Neuronal stem cell (in vitro differentiated cells): ENCODE measurements at regions not wholly inside any gene's neighbourhood (a gene's known extent, or its start where the extent isn't known, plus 50 kb on each side); places are given as distances from the start of the nearest gene placed in this dataset.

Experiments
- DNase-seq: peaks from one replicate; pipeline ENCODE4 v3.0.0-alpha.2; 2013; ENCODE audit warnings: low spot score
- H2AFZ ChIP-seq: one replicate; pipeline ENCODE4 v1.6.1; 2013; ENCODE audit warnings: mild to moderate bottlenecking, low read length, inconsistent platforms
- H2AK5ac ChIP-seq: 2 replicates; pipeline ENCODE4 v1.6.1; 2013; ENCODE audit warnings: low read depth, mild to moderate bottlenecking, inconsistent platforms, low read length, moderate library complexity, mixed read lengths
- H2BK120ac ChIP-seq: 2 replicates; pipeline ENCODE4 v1.6.1; 2013; ENCODE audit warnings: low read depth, mild to moderate bottlenecking, inconsistent platforms, low read length, moderate library complexity, mixed read lengths
- H2BK12ac ChIP-seq: one replicate; pipeline ENCODE4 v1.6.1; 2013; ENCODE audit warnings: low read length, inconsistent platforms
- H2BK15ac ChIP-seq: 2 replicates; pipeline ENCODE4 v1.6.1; 2013; ENCODE audit warnings: mild to moderate bottlenecking, low read length, inconsistent platforms, mixed read lengths
- H2BK5ac ChIP-seq: one replicate; pipeline ENCODE4 v1.6.1; 2013; ENCODE audit warnings: inconsistent platforms, mild to moderate bottlenecking, low read length, moderate library complexity
- H3K14ac ChIP-seq: one replicate; pipeline ENCODE4 v1.6.1; 2013; ENCODE audit warnings: low read length, inconsistent platforms
- H3K18ac ChIP-seq: 2 replicates; pipeline ENCODE4 v1.6.1; 2013; ENCODE audit warnings: low read length, inconsistent platforms
- H3K23ac ChIP-seq: 2 replicates; pipeline ENCODE4 v1.6.1; 2013; ENCODE audit warnings: low read depth, mild to moderate bottlenecking, mixed read lengths, low read length, inconsistent platforms; ENCODE audit not compliant: poor library complexity
- H3K27ac ChIP-seq: replicated peaks from 3 replicates; pipeline ENCODE4 v1.5.1; 2013; ENCODE audit warnings: low read length, inconsistent platforms
- H3K27me3 ChIP-seq, 3 experiments: 2 replicates each; pipeline ENCODE4 v1.6.1; 2013; ENCODE audit warnings: low read length in 3 of 3, mild to moderate bottlenecking in 2 of 3, inconsistent platforms in 1 of 3, low read depth in 1 of 3, mixed read lengths in 1 of 3, moderate library complexity in 1 of 3; ENCODE audit not compliant: control insufficient read depth in 3 of 3, insufficient read depth in 3 of 3
- H3K36me3 ChIP-seq, 2 donors: replicated peaks in 1 of 2; 2 replicates each; pipeline ENCODE4 v1.6.1; 2013; ENCODE audit warnings: low read length in 2 of 2; ENCODE audit not compliant: control insufficient read depth in 2 of 2, insufficient read depth in 2 of 2
- H3K4ac ChIP-seq: 2 replicates; pipeline ENCODE4 v1.6.1; 2013; ENCODE audit warnings: inconsistent platforms, mild to moderate bottlenecking, low read length, moderate library complexity
- H3K4me1 ChIP-seq, 2 donors: 1 replicate in 1 of 2; 2 replicates in 1 of 2; pipeline ENCODE4 v1.6.1; 2013; ENCODE audit warnings: low read length in 2 of 2, low read depth in 1 of 2; ENCODE audit not compliant: control insufficient read depth in 2 of 2, insufficient read depth in 1 of 2
- H3K4me2 ChIP-seq: one replicate; pipeline ENCODE4 v1.6.1; 2013; ENCODE audit warnings: mild to moderate bottlenecking, low read length, inconsistent platforms; ENCODE audit not compliant: insufficient read depth, poor library complexity, severe bottlenecking
- H3K4me3 ChIP-seq, 2 donors: 2 replicates each; pipeline ENCODE4 v1.5.1; 2013; ENCODE audit warnings: low read length in 2 of 2, mild to moderate bottlenecking in 2 of 2, inconsistent platforms in 1 of 2, moderate library complexity in 1 of 2
- H3K79me1 ChIP-seq: one replicate; pipeline ENCODE4 v1.6.1; 2013; ENCODE audit warnings: low read depth, mild to moderate bottlenecking, inconsistent platforms, low read length, moderate library complexity
- H3K9ac ChIP-seq: one replicate; pipeline ENCODE4 v1.6.1; 2013; ENCODE audit warnings: mild to moderate bottlenecking, low read depth, low read length, inconsistent platforms; ENCODE audit not compliant: poor library complexity
- H3K9me3 ChIP-seq, 2 donors: replicated peaks in 1 of 2; 2 replicates each; pipeline versions ENCODE3 to v1.6.1; 2013; ENCODE audit warnings: low read length in 2 of 2, mild to moderate bottlenecking in 2 of 2, inconsistent platforms in 1 of 2, low read depth in 1 of 2, mixed read lengths in 1 of 2, moderate library complexity in 1 of 2; ENCODE audit not compliant: control insufficient read depth in 2 of 2, insufficient read depth in 1 of 2
- H4K8ac ChIP-seq: one replicate; pipeline ENCODE4 v1.6.1; 2013; ENCODE audit warnings: low read depth, mild to moderate bottlenecking, inconsistent platforms, low read length, moderate library complexity
- H4K91ac ChIP-seq: one replicate; pipeline ENCODE4 v1.6.1; 2013; ENCODE audit warnings: low read length, low read depth, mild to moderate bottlenecking, inconsistent platforms; ENCODE audit not compliant: poor library complexity
- WGBS, 2 donors: extraction: QIAGEN DNeasy Blood & Tissue Kit; methylation state at CpG; one replicate each; pipeline ENCODE4 v1.1.7; 2013; ENCODE audit warnings: missing lambda C conversion rate in 2 of 2, mixed read lengths in 1 of 2; ENCODE audit not compliant: insufficient read length in 2 of 2, insufficient replicate concordance in 1 of 2; ENCODE audit errors: extremely low coverage in 2 of 2; 5-methylcytosine and 5-hydroxymethylcytosine counted together

DNA sequence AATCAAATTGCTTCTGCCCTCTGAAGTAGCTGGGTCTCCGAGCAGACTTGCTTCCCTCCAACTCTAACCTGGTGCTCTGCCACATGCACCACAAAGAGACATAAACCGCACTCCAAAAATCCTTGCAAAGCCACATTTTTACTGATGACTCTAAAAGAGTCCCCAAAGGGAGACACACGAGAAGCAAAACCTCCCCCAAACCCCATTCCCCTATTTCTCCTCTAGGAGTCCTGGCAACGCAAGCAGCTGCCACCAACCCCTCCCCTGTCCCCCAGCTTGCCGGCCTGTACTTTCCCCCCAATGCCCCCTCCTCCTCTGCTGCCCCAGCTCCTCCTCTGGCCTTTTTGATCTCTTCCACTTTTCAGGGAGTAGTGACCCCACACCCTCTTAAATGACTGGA lies 180.1 kb upstream of the ARID1B start:
- Histone ChIP-seq H4K91ac (no peak overlapping the region), H2AFZ (no peak overlapping the region), H2BK12ac (no peak overlapping the region), H3K4me2 (no peak overlapping the region), H3K27ac (no peak overlapping the region), H3K4me1 (peaks cover 0 to 3% of the 10 kb centered on the region in 2 donors), H2BK120ac (no peak overlapping the region), H3K79me1 (no peaks in the 10 kb centered on the region), H2BK5ac (no peak overlapping the region), H3K14ac (no peak overlapping the region), H4K8ac (no peak overlapping the region), H3K27me3 (peaks cover 0 to 3% (median 0%) of the 10 kb centered on the region in 3 experiments), H3K9ac (no peak overlapping the region), H2AK5ac (no peak overlapping the region), H3K4me3 (no peak overlapping the region), H3K36me3 (no peaks in the 10 kb centered on the region), H3K9me3 (no peaks in the 10 kb centered on the region), H2BK15ac (no peak overlapping the region), H3K23ac (no peak overlapping the region), H3K18ac (no peak overlapping the region), H3K4ac (no peak overlapping the region)
- no CpG with 5 or more reads among the region's 5 CpGs for WGBS, 2 donors
- DNase-seq = no peak

DNA sequence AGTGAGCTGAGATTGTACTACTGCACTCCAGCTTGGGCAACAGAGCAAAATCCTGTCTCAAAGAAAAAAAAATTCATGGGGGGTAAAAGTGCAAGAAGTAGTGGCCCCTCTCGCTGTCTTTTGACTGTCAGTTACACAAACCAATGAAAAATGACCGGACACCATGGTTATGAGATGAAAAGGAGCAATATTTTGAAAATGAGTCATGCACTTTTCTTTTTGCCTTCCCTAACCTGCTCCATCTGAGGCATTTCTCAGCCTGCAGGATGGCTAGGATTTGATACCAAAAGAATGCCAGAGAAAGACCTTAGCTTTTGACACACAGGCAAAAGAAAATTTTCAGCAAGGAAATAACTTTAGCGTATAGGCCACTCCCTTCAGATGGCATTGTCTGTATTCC lies 181.7 kb upstream of the ARID1B start:
- H3K27me3 ChIP-seq = peaks cover 0 to 3% (median 0%) of the 10 kb centered on the region in 3 experiments

DNA sequence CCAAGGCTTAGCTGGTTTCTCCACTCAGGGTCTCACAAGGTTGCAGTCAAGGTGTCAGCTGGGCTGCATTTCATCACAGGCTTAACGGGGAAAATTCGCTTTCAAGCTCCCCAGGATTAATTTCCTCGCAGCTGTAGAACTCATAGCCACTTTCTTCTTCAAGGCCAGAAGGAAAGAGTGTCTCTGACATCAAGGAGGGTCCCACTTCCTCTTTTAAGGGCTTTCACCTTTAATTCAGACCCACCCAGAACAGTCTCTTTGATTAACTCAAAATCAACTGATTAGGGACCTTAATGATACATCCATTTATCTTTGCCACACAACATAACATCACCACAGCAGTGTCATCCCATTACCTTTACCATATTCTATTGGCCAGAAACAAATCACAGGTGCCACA lies 183.3 kb upstream of the ARID1B start:
- Histone ChIP-seq H3K4me2 (no peak overlapping the region), H3K18ac (no peak overlapping the region), H3K4ac (no peak overlapping the region), H2AK5ac (no peak overlapping the region), H4K8ac (no peak overlapping the region), H3K79me1 (no peaks in the 10 kb centered on the region), H3K9me3 (no peaks in the 10 kb centered on the region), H2BK12ac (no peak overlapping the region), H3K23ac (no peak overlapping the region), H3K9ac (no peak overlapping the region), H2BK120ac (no peak overlapping the region), H3K36me3 (no peaks in the 10 kb centered on the region), H3K14ac (no peak overlapping the region), H2BK15ac (no peak overlapping the region), H3K4me3 (no peak overlapping the region), H4K91ac (no peak overlapping the region), H3K4me1 (peaks cover 0 to 3% of the 10 kb centered on the region in 2 donors), H2BK5ac (no peak overlapping the region), H3K27ac (no peak overlapping the region), H2AFZ (no peak overlapping the region), H3K27me3 (peaks cover 0 to 3% (median 0%) of the 10 kb centered on the region in 3 experiments)
- no peak for DNase-seq
- no CpG with 5 or more reads among the region's 3 CpGs for WGBS, 2 donors

More for the DNA sequence above, 181.7 kb upstream of the ARID1B start:
- H2AFZ ChIP-seq = no peak overlapping the region
- no peak overlapping the region for H3K4me2 ChIP-seq
- no peak overlapping the region for H3K9ac ChIP-seq
- H2AK5ac ChIP-seq = no peak overlapping the region
- H3K4me1 ChIP-seq = peaks cover 0 to 3% of the 10 kb centered on the region in 2 donors
- no peak overlapping the region for H3K27ac ChIP-seq
- H2BK15ac ChIP-seq = no peak overlapping the region
- no peak overlapping the region for H3K23ac ChIP-seq
- H3K4me3 ChIP-seq = no peak overlapping the region
- no peak overlapping the region for H3K4ac ChIP-seq
- H4K91ac ChIP-seq = no peak overlapping the region
- no peak for DNase-seq
- H3K36me3 ChIP-seq = no peaks in the 10 kb centered on the region
- no peak overlapping the region for H2BK120ac ChIP-seq
- no peak overlapping the region for H2BK12ac ChIP-seq
- H3K9me3 ChIP-seq = no peaks in the 10 kb centered on the region
- WGBS, 2 donors = no CpG with 5 or more reads among the region's 3 CpGs
- no peak overlapping the region for H3K18ac ChIP-seq
- no peaks in the 10 kb centered on the region for H3K79me1 ChIP-seq
- no peak overlapping the region for H2BK5ac ChIP-seq
- no peak overlapping the region for H3K14ac ChIP-seq
- H4K8ac ChIP-seq = no peak overlapping the region

DNA sequence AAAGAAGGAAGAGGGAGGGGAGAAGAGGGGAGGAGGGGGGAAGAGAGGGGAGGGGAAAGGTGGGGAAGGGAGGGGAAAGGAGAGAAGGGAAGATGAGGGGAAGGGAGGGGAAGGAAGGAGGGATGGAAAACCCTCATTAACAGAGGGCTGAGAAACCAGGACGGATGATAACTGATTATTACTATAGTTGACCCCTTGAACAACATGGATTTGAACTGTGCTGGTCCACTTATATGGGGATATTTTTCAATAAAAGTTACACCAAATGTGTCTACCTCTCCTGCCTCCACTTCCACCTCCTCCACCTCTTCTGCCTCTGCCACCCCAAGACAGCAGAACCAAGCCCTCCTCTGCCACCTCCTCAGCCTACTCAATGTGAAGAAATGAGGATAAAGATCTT lies 184.1 kb upstream of the ARID1B start:
- H3K4me1 ChIP-seq = peaks cover 0 to 1% of the 10 kb centered on the region in 2 donors
- H3K9ac ChIP-seq = no peak overlapping the region
- DNase-seq = no peak
- H3K27me3 ChIP-seq = peaks cover 0 to 3% (median 0%) of the 10 kb centered on the region in 3 experiments
- H3K14ac ChIP-seq = no peak overlapping the region
- H3K27ac ChIP-seq = no peak overlapping the region
- no peak overlapping the region for H3K23ac ChIP-seq
- no peak overlapping the region for H2BK5ac ChIP-seq
- H3K4ac ChIP-seq = no peak overlapping the region
- no peak overlapping the region for H2AK5ac ChIP-seq
- no peak overlapping the region for H2BK120ac ChIP-seq
- H3K36me3 ChIP-seq = no peaks in the 10 kb centered on the region
- H3K4me2 ChIP-seq = no peak overlapping the region
- no peaks in the 10 kb centered on the region for H3K79me1 ChIP-seq
- no peak overlapping the region for H4K91ac ChIP-seq
- H2BK12ac ChIP-seq = no peak overlapping the region
- WGBS, 2 donors = no CpG with 5 or more reads among the region's 1 CpG
- H2AFZ ChIP-seq = no peak overlapping the region
- H3K9me3 ChIP-seq = no peaks in the 10 kb centered on the region
- no peak overlapping the region for H3K4me3 ChIP-seq
- no peak overlapping the region for H4K8ac ChIP-seq
- H2BK15ac ChIP-seq = no peak overlapping the region
- H3K18ac ChIP-seq = no peak overlapping the region
